ENCODE measurements at regions not wholly inside any gene's neighbourhood (a gene's known extent, or its start where the extent isn't known, plus 50 kb on each side); places are given as distances from the start of the nearest gene placed in this dataset.

DNA sequence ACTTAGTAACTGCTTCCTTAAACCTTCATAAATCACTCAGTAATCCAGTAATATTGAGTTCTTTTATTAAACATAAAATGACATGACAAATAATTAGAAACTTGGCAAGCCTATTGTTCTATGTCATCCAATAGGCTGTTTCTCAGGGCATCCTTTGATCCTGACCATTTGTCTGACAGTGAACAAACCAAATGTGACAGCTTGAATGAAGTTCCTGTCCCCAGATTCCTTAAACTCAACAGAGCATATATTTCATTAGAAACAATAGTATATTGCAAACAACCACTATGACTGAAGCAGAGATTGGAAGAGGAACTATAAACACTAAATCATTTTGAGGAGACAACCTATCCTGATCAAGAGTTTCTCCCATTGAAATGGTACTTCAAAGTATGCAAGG is 113.6 kb upstream of the MDFIC2 start:
- TF ChIP-seq, protein P1, sequence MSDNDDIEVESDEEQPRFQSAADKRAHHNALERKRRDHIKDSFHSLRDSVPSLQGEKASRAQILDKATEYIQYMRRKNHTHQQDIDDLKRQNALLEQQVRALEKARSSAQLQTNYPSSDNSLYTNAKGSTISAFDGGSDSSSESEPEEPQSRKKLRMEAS (IDR thresholded peaks at IDR 0.05; ENCODE audit: insufficient read depth, insufficient read length) = no peak
- TF ChIP-seq POLR2A (IDR thresholded peaks at IDR 0.05; ENCODE audit: low read depth, low read length) = no peak
- TF ChIP-seq, protein P2, sequence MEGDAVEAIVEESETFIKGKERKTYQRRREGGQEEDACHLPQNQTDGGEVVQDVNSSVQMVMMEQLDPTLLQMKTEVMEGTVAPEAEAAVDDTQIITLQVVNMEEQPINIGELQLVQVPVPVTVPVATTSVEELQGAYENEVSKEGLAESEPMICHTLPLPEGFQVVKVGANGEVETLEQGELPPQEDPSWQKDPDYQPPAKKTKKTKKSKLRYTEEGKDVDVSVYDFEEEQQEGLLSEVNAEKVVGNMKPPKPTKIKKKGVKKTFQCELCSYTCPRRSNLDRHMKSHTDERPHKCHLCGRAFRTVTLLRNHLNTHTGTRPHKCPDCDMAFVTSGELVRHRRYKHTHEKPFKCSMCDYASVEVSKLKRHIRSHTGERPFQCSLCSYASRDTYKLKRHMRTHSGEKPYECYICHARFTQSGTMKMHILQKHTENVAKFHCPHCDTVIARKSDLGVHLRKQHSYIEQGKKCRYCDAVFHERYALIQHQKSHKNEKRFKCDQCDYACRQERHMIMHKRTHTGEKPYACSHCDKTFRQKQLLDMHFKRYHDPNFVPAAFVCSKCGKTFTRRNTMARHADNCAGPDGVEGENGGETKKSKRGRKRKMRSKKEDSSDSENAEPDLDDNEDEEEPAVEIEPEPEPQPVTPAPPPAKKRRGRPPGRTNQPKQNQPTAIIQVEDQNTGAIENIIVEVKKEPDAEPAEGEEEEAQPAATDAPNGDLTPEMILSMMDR (IDR thresholded peaks at IDR 0.05; ENCODE audit: extremely low read depth in 1 of 2, insufficient read depth in 1 of 2, low read depth in 1 of 2, low read length in 2 of 2) = no peak

All from endothelial cell of umbilical vein (primary cell).